Naive thymus-derived CD4-positive, alpha-beta T cell (primary cell): ENCODE measurements at regions not wholly inside any gene's neighbourhood (a gene's known extent, or its start where the extent isn't known, plus 50 kb on each side); places are given as distances from the start of the nearest gene placed in this dataset.
"Not testable (repeated sequence)": the region's sequence is repeated elsewhere in the genome, so short reads cannot be mapped to it uniquely, and the experiment has no call there.

Experiments used
- ATAC-seq: fragments of 150-1000 bp; cut with Tn5 transposase; 2 replicates; pipeline ENCODE4 v1.10.0; 2021; ENCODE audit warnings: mild to moderate bottlenecking, moderate library complexity
- CTCF ChIA-PET: fragments of 350-600 bp; sonication (Branson Sonifier 250); formaldehyde crosslinking; loops from one replicate; lab custom pipeline; 2021; ENCODE audit warnings: antibody characterized with exemption; lab: Charles Lee
- POLR2A ChIA-PET: fragments of 350-600 bp; sonication (Branson Sonifier 250); formaldehyde crosslinking; loops from one replicate; lab custom pipeline; 2021; ENCODE audit warnings: antibody characterized with exemption, inconsistent platforms; lab: Charles Lee
- DNase-seq, 9 donors: peaks; one replicate each; pipeline versions ENCODE4 v3.0.0 to v3.0.0-alpha.2; 2020 to 2022; ENCODE audit warnings: mixed read lengths in 1 of 9
- H3K27ac ChIP-seq: one replicate; pipeline ENCODE4 v1.7.0; 2013; ENCODE audit warnings: mild to moderate bottlenecking, low read depth, low read length, moderate library complexity
- H3K27me3 ChIP-seq, 2 donors: one replicate each; pipeline ENCODE4 v1.7.0; 2013; ENCODE audit warnings: low read length in 2 of 2, mild to moderate bottlenecking in 2 of 2, moderate library complexity in 2 of 2; ENCODE audit not compliant: control insufficient read depth in 2 of 2, insufficient read depth in 2 of 2
- H3K36me3 ChIP-seq, 3 experiments: 1 replicate in 2 of 3; 2 replicates in 1 of 3; pipeline ENCODE4 v1.7.0; 2013; ENCODE audit warnings: low read length in 3 of 3, mild to moderate bottlenecking in 3 of 3, moderate library complexity in 1 of 3; ENCODE audit not compliant: insufficient read depth in 3 of 3, control insufficient read depth in 2 of 3
- H3K4me1 ChIP-seq, 2 donors: one replicate each; pipeline ENCODE4 v1.7.0; 2013; ENCODE audit warnings: low read length in 2 of 2, mild to moderate bottlenecking in 2 of 2, moderate library complexity in 1 of 2; ENCODE audit not compliant: control insufficient read depth in 2 of 2, insufficient read depth in 2 of 2
- H3K4me3 ChIP-seq: 2 replicates; pipeline ENCODE4 v1.7.0; 2013; ENCODE audit warnings: mild to moderate bottlenecking, low read length
- H3K9me3 ChIP-seq, 3 experiments: 1 replicate in 2 of 3; 2 replicates in 1 of 3; pipeline ENCODE4 v1.7.0; 2013; ENCODE audit warnings: low read length in 3 of 3; ENCODE audit not compliant: control insufficient read depth in 2 of 3
- H3K27ac Mint-ChIP-seq, 9 donors: one replicate each; pipeline ENCODE4 v1.8.0; 2020 to 2022; ENCODE audit warnings: mixed read lengths in 9 of 9, mild to moderate bottlenecking in 8 of 9, moderate library complexity in 5 of 9, inconsistent platforms in 2 of 9
- H3K27me3 Mint-ChIP-seq, 5 donors: one replicate each; pipeline ENCODE4 v1.8.0; 2021 to 2022; ENCODE audit warnings: mixed read lengths in 5 of 5, mild to moderate bottlenecking in 1 of 5
- H3K36me3 Mint-ChIP-seq, 5 donors: one replicate each; pipeline ENCODE4 v1.8.0; 2020 to 2022; ENCODE audit warnings: mixed read lengths in 5 of 5, mild to moderate bottlenecking in 3 of 5, inconsistent platforms in 1 of 5
- H3K4me1 Mint-ChIP-seq, 7 donors: one replicate each; pipeline ENCODE4 v1.8.0; 2020 to 2022; ENCODE audit warnings: mixed read lengths in 7 of 7, mild to moderate bottlenecking in 3 of 7, inconsistent platforms in 1 of 7
- H3K4me3 Mint-ChIP-seq, 10 donors: one replicate each; pipeline ENCODE4 v1.8.0; 2020 to 2022; ENCODE audit warnings: mild to moderate bottlenecking in 10 of 10, mixed read lengths in 10 of 10, moderate library complexity in 6 of 10, inconsistent platforms in 2 of 10
- H3K9me3 Mint-ChIP-seq, 11 donors: one replicate each; pipeline ENCODE4 v1.8.0; 2020 to 2022; ENCODE audit warnings: mixed read lengths in 11 of 11, mild to moderate bottlenecking in 4 of 11, inconsistent platforms in 1 of 11, moderate library complexity in 1 of 11
- intact Hi-C, 2 donors: fragments of 100-400 bp; cut with micrococcal nuclease; formaldehyde crosslinking; loops; one replicate each; pipeline ENCODE4 v1.15.1; 2023

- CTCF ChIA-PET: no interaction called here
These were observed 433.3 kb upstream of the ID2 start for GRCh38 chr2:8248623-8248957.

GRCh38 chr2:8249141-8249540, 432.7 kb upstream of the ID2 start:
- intact Hi-C loops: no loop called here

More at GRCh38 chr2:8248623-8248957, 433.3 kb upstream of the ID2 start:
- peaks cover 0 to 3% (median 0%) of the 10 kb centered on the region in 7 donors for H3K4me1 Mint-ChIP-seq
- H3K27ac Mint-ChIP-seq: no peak overlapping the region
- H3K4me1 ChIP-seq: no peaks in the 10 kb centered on the region
- intact Hi-C loops: no loop called here
- ATAC-seq (no peak), DNase-seq (no peak)
- H3K27ac ChIP-seq: no peak overlapping the region
- H3K9me3 Mint-ChIP-seq: peaks cover 4 to 55% (median 22%) of the 10 kb centered on the region in 11 donors
- H3K36me3 Mint-ChIP-seq: peaks cover 0 to 32% (median 5%) of the 10 kb centered on the region in 5 donors
- H3K27me3 Mint-ChIP-seq: peaks cover 0 to 5% (median 0%) of the 10 kb centered on the region in 5 donors
- peaks cover 0 to 7% (median 0%) of the 10 kb centered on the region in 3 experiments for H3K9me3 ChIP-seq
- H3K36me3 ChIP-seq: no peaks in the 10 kb centered on the region
- POLR2A ChIA-PET: no interaction called here
- H3K27me3 ChIP-seq: no peaks in the 10 kb centered on the region
- H3K4me3 Mint-ChIP-seq: no peak overlapping the region
- no peak overlapping the region for H3K4me3 ChIP-seq

GRCh38 chr2:8249769-8250168, 432.1 kb upstream of the ID2 start:
- Histone ChIP-seq H3K36me3 (no peaks in the 10 kb centered on the region), H3K9me3 (peaks cover 0 to 7% (median 0%) of the 10 kb centered on the region in 3 experiments), H3K27ac (no peak overlapping the region), H3K4me3 (no peak overlapping the region), H3K27me3 (no peaks in the 10 kb centered on the region), H3K4me1 (no peaks in the 10 kb centered on the region)
- Mint-ChIP-seq H3K9me3 (peaks cover 4 to 48% (median 13%) of the 10 kb centered on the region in 11 donors), H3K4me1 (peaks cover 0 to 12% (median 8%) of the 10 kb centered on the region in 7 donors), H3K27me3 (peaks cover 0 to 5% (median 0%) of the 10 kb centered on the region in 5 donors), H3K4me3 (no peak overlapping the region), H3K36me3 (peaks cover 0 to 33% (median 3%) of the 10 kb centered on the region in 5 donors), H3K27ac (no peak overlapping the region)
- intact Hi-C loops: no loop called here
- ATAC-seq (no peak), DNase-seq (no peak)
- ChIA-PET CTCF (no interaction called here), POLR2A (no interaction called here)

More at GRCh38 chr2:8249141-8249540, 432.7 kb upstream of the ID2 start:
- Mint-ChIP-seq H3K9me3 (peaks cover 4 to 53% (median 16%) of the 10 kb centered on the region in 11 donors), H3K27ac (no peak overlapping the region), H3K4me1 (peaks cover 0 to 7% (median 4%) of the 10 kb centered on the region in 7 donors), H3K36me3 (peaks cover 0 to 34% (median 5%) of the 10 kb centered on the region in 5 donors), H3K4me3 (no peak overlapping the region), H3K27me3 (peaks cover 0 to 5% (median 0%) of the 10 kb centered on the region in 5 donors)
- Histone ChIP-seq H3K36me3 (no peaks in the 10 kb centered on the region), H3K9me3 (peaks cover 0 to 7% (median 0%) of the 10 kb centered on the region in 3 experiments), H3K4me1 (no peaks in the 10 kb centered on the region), H3K4me3 (no peak overlapping the region), H3K27ac (no peak overlapping the region), H3K27me3 (no peaks in the 10 kb centered on the region)
- ChIA-PET POLR2A (no interaction called here), CTCF (no interaction called here)
- DNase-seq (no peak), ATAC-seq (no peak)

GRCh38 chr2:8250290-8250689, 431.6 kb upstream of the ID2 start:
- intact Hi-C loops, H3K27ac Mint-ChIP-seq, H3K36me3 ChIP-seq, DNase-seq, CTCF ChIA-PET, H3K9me3 ChIP-seq, H3K4me3 ChIP-seq, H3K27me3 ChIP-seq, H3K4me3 Mint-ChIP-seq, H3K27ac ChIP-seq, ATAC-seq, POLR2A ChIA-PET, H3K27me3 Mint-ChIP-seq, H3K4me1 ChIP-seq: not testable (repeated sequence)
- H3K36me3 Mint-ChIP-seq: peaks cover 0 to 30% (median 0%) of the 10 kb centered on the region in 5 donors
- peaks cover 4 to 43% (median 11%) of the 10 kb centered on the region in 11 donors for H3K9me3 Mint-ChIP-seq
- H3K4me1 Mint-ChIP-seq: peaks cover 0 to 12% (median 8%) of the 10 kb centered on the region in 7 donors

GRCh38 chr2:8251291-8251690, 430.6 kb upstream of the ID2 start:
- ATAC-seq (peak; percentile 36), DNase-seq (no peak)
- POLR2A ChIA-PET: no interaction called here
- no peak overlapping the region for H3K27ac ChIP-seq
- H3K4me3 Mint-ChIP-seq: no peak overlapping the region
- peaks cover 0 to 12% (median 8%) of the 10 kb centered on the region in 7 donors for H3K4me1 Mint-ChIP-seq
- CTCF ChIA-PET: interaction anchor here (0.6 kb wide), 1 partner anchor 11 kb away, joined by 3 read pairs; no protein-coding TSS in a partner anchor
- intact Hi-C loops: no loop called here
- no peak overlapping the region for H3K27ac Mint-ChIP-seq
- peaks cover 3 to 35% (median 8%) of the 10 kb centered on the region in 11 donors for H3K9me3 Mint-ChIP-seq
- no peaks in the 10 kb centered on the region for H3K36me3 ChIP-seq
- no peaks in the 10 kb centered on the region for H3K27me3 ChIP-seq
- no peaks in the 10 kb centered on the region for H3K4me1 ChIP-seq
- peaks cover 0 to 5% (median 0%) of the 10 kb centered on the region in 5 donors for H3K27me3 Mint-ChIP-seq
- H3K36me3 Mint-ChIP-seq: peaks cover 0 to 22% (median 0%) of the 10 kb centered on the region in 5 donors
- peaks cover 0 to under 1% (median 0%) of the 10 kb centered on the region in 3 experiments for H3K9me3 ChIP-seq
- H3K4me3 ChIP-seq: no peak overlapping the region

- H3K4me1 Mint-ChIP-seq: peaks cover 0 to 12% (median 8%) of the 10 kb centered on the region in 7 donors
- CTCF ChIA-PET: no interaction called here
- peaks cover 0 to 30% (median 6%) of the 10 kb centered on the region in 11 donors for H3K9me3 Mint-ChIP-seq
- peaks cover 0 to 5% (median 0%) of the 10 kb centered on the region in 5 donors for H3K27me3 Mint-ChIP-seq
- peaks cover 0 to 19% (median 0%) of the 10 kb centered on the region in 5 donors for H3K36me3 Mint-ChIP-seq
- POLR2A ChIA-PET: no interaction called here
- no peaks in the 10 kb centered on the region for H3K27me3 ChIP-seq
- no peak overlapping the region for H3K27ac ChIP-seq
- H3K4me3 Mint-ChIP-seq: no peak overlapping the region
- H3K4me3 ChIP-seq: no peak overlapping the region
- no peaks in the 10 kb centered on the region for H3K4me1 ChIP-seq
- no peak overlapping the region for H3K27ac Mint-ChIP-seq
- no peak for DNase-seq
- ATAC-seq: no peak
- H3K36me3 ChIP-seq: no peaks in the 10 kb centered on the region
- intact Hi-C loops: no loop called here
- no peaks in the 10 kb centered on the region for H3K9me3 ChIP-seq
These were observed 430.0 kb upstream of the ID2 start for GRCh38 chr2:8251856-8252255.
